NCI-H146 treated with DMSO at 0.1 percent for 48 hours (cell line): ENCODE measurements at regions not wholly inside any gene's neighbourhood (a gene's known extent, or its start where the extent isn't known, plus 50 kb on each side); places are given as distances from the start of the nearest gene placed in this dataset.

Experiments
- DNase-seq: peaks from one replicate; lab custom pipeline; 2025; ENCODE audit not compliant: unreplicated experiment; lab: John Stamatoyannopoulos, UW

GRCh38 chr2:146038014-146038413 is 1518.1 kb upstream of the ZEB2 start:
- DNase-seq: no peak

- no peak for DNase-seq
These were observed 1517.5 kb upstream of the ZEB2 start for GRCh38 chr2:146037334-146037870.

- DNase-seq: no peak
These were observed 1511.2 kb upstream of the ZEB2 start for GRCh38 chr2:146031158-146031557.

- no peak for DNase-seq
These were observed 1507.2 kb upstream of the ZEB2 start for GRCh38 chr2:146027156-146027555.

GRCh38 chr2:146025519-146025918 is 1505.6 kb upstream of the ZEB2 start:
- no peak for DNase-seq

GRCh38 chr2:146024212-146024743 is 1504.4 kb upstream of the ZEB2 start:
- DNase-seq: no peak

GRCh38 chr2:146004462-146004861 is 1484.5 kb upstream of the ZEB2 start:
- no peak for DNase-seq

GRCh38 chr2:146003337-146003736 is 1483.4 kb upstream of the ZEB2 start:
- no peak for DNase-seq

GRCh38 chr2:145994910-145995309 is 1475.0 kb upstream of the ZEB2 start:
- DNase-seq: no peak

- DNase-seq: no peak
These were observed 1472.7 kb upstream of the ZEB2 start for GRCh38 chr2:145992572-145992971.

GRCh38 chr2:145987793-145988192 is 1467.9 kb upstream of the ZEB2 start:
- DNase-seq: no peak

- DNase-seq: no peak
These were observed 1465.6 kb upstream of the ZEB2 start for GRCh38 chr2:145985517-145985916.

- DNase-seq: peak; percentile 2
These were observed 1464.7 kb upstream of the ZEB2 start for GRCh38 chr2:145984580-145984979.

- no peak for DNase-seq
These were observed 1460.4 kb upstream of the ZEB2 start for GRCh38 chr2:145980318-145980717.

- no peak for DNase-seq
These were observed 1455.5 kb upstream of the ZEB2 start for GRCh38 chr2:145975406-145975805.

- no peak for DNase-seq
These were observed 1441.9 kb upstream of the ZEB2 start for GRCh38 chr2:145961846-145962245.

GRCh38 chr2:145960479-145961163 is 1440.7 kb upstream of the ZEB2 start:
- no peak for DNase-seq

- no peak for DNase-seq
These were observed 1438.7 kb upstream of the ZEB2 start for GRCh38 chr2:145958611-145959010.

GRCh38 chr2:145957929-145958328 is 1438.0 kb upstream of the ZEB2 start:
- DNase-seq: no peak

GRCh38 chr2:145939949-145940348 is 1420.0 kb upstream of the ZEB2 start:
- DNase-seq: no peak

GRCh38 chr2:145935016-145935415 is 1415.1 kb upstream of the ZEB2 start:
- no peak for DNase-seq

GRCh38 chr2:145931781-145932395 is 1412.0 kb upstream of the ZEB2 start:
- DNase-seq: peak; percentile 89
